HepG2 (cell line): ENCODE measurements at regions not wholly inside any gene's neighbourhood (a gene's known extent, or its start where the extent isn't known, plus 50 kb on each side); places are given as distances from the start of the nearest gene placed in this dataset.

Experiments
- AFF4 ChIP-seq: sonication (generic); formaldehyde crosslinking; IDR thresholded peaks from 2 replicates; pipeline ENCODE4 v1.4.0; 2020; ENCODE audit warnings: missing genetic modification reagents
- ARNT ChIP-seq: fragments of 450-650 bp; IDR thresholded peaks from 2 replicates; pipeline ENCODE4 v1.6.1; 2017
- POLR2A ChIP-seq, 2 experiments: IDR thresholded peaks; 2 replicates each; pipeline ENCODE4 v1.6.1; 2011; ENCODE audit warnings: low read depth in 2 of 2, low read length in 2 of 2, mild to moderate bottlenecking in 1 of 2, moderate library complexity in 1 of 2; ENCODE audit not compliant: insufficient read depth in 1 of 2
- ZEB1 ChIP-seq: IDR thresholded peaks from 2 replicates; pipeline ENCODE4 v1.6.1; 2012; ENCODE audit warnings: mild to moderate bottlenecking, low read depth, inconsistent platforms; ENCODE audit not compliant: insufficient replicate concordance
- ZNF136 ChIP-seq: sonication (generic); formaldehyde crosslinking; IDR thresholded peaks from 2 replicates; pipeline ENCODE4 v1.8.1; 2022; ENCODE audit warnings: low read depth, mild to moderate bottlenecking, moderate library complexity, missing genetic modification reagents

- TF ChIP-seq ZNF136 (no peak), AFF4 (CRISPR knock-in tag) (no peak), ARNT (no peak), POLR2A (IDR thresholded peaks at IDR 0.05; ENCODE audit: insufficient read depth in 1 of 2, low read depth in 2 of 2, low read length in 2 of 2) (no peak), ZEB1 (no peak)
These were observed 128.5 kb downstream of the ZNF675 start for GRCh38 chr19:23558541-23558940.
